ENCODE measurements at regions not wholly inside any gene's neighbourhood (a gene's known extent, or its start where the extent isn't known, plus 50 kb on each side); places are given as distances from the start of the nearest gene placed in this dataset.

GRCh38 chr17:31704483-31704882, 154.6 kb downstream of the COPRS start:
- TF ChIP-seq CTCF (IDR thresholded peaks at IDR 0.05; ENCODE audit: unreplicated experiment) = no peak
- H3K9me3 Mint-ChIP-seq (ENCODE audit: unreplicated experiment) = no peaks in the 10 kb centered on the region
- peaks cover 2% of the 10 kb centered on the region for H3K27me3 Mint-ChIP-seq (ENCODE audit: unreplicated experiment)
- H3K27ac Mint-ChIP-seq (ENCODE audit: unreplicated experiment) = no peak overlapping the region
- H3K4me1 Mint-ChIP-seq (ENCODE audit: unreplicated experiment) = no peaks in the 10 kb centered on the region
- no peak for DNase-seq (ENCODE audit: low spot score)
- no peaks in the 10 kb centered on the region for H3K36me3 Mint-ChIP-seq (ENCODE audit: low read depth, unreplicated experiment)
- no peak overlapping the region for H3K4me3 Mint-ChIP-seq (ENCODE audit: unreplicated experiment)

- TF ChIP-seq CTCF (IDR thresholded peaks at IDR 0.05; ENCODE audit: unreplicated experiment) = no peak
- no peaks in the 10 kb centered on the region for H3K36me3 Mint-ChIP-seq (ENCODE audit: low read depth, unreplicated experiment)
- H3K27ac Mint-ChIP-seq (ENCODE audit: unreplicated experiment) = no peak overlapping the region
- no peak for DNase-seq (ENCODE audit: low spot score)
- no peak overlapping the region for H3K4me3 Mint-ChIP-seq (ENCODE audit: unreplicated experiment)
- no peaks in the 10 kb centered on the region for H3K9me3 Mint-ChIP-seq (ENCODE audit: unreplicated experiment)
- no peaks in the 10 kb centered on the region for H3K27me3 Mint-ChIP-seq (ENCODE audit: unreplicated experiment)
- no peaks in the 10 kb centered on the region for H3K4me1 Mint-ChIP-seq (ENCODE audit: unreplicated experiment)
These were observed 157.0 kb downstream of the COPRS start for GRCh38 chr17:31702041-31702440.

- H3K36me3 Mint-ChIP-seq (ENCODE audit: low read depth, unreplicated experiment) = no peaks in the 10 kb centered on the region
- no peak overlapping the region for H3K4me3 Mint-ChIP-seq (ENCODE audit: unreplicated experiment)
- no peaks in the 10 kb centered on the region for H3K27me3 Mint-ChIP-seq (ENCODE audit: unreplicated experiment)
- H3K4me1 Mint-ChIP-seq (ENCODE audit: unreplicated experiment) = no peaks in the 10 kb centered on the region
- TF ChIP-seq CTCF (IDR thresholded peaks at IDR 0.05; ENCODE audit: unreplicated experiment) = no peak
- no peak for DNase-seq (ENCODE audit: low spot score)
- H3K9me3 Mint-ChIP-seq (ENCODE audit: unreplicated experiment) = no peaks in the 10 kb centered on the region
- no peak overlapping the region for H3K27ac Mint-ChIP-seq (ENCODE audit: unreplicated experiment)
These were observed 158.1 kb downstream of the COPRS start for GRCh38 chr17:31700973-31701372.

- Mint-ChIP-seq H3K4me1 (ENCODE audit: unreplicated experiment) (no peaks in the 10 kb centered on the region), H3K4me3 (ENCODE audit: unreplicated experiment) (no peak overlapping the region), H3K27me3 (ENCODE audit: unreplicated experiment) (no peaks in the 10 kb centered on the region), H3K27ac (ENCODE audit: unreplicated experiment) (no peak overlapping the region), H3K36me3 (ENCODE audit: low read depth, unreplicated experiment) (no peaks in the 10 kb centered on the region), H3K9me3 (ENCODE audit: unreplicated experiment) (no peaks in the 10 kb centered on the region)
- no peak for TF ChIP-seq CTCF (IDR thresholded peaks at IDR 0.05; ENCODE audit: unreplicated experiment)
- no peak for DNase-seq (ENCODE audit: low spot score)
These were observed 159.2 kb downstream of the COPRS start for GRCh38 chr17:31699886-31700285.

GRCh38 chr17:31699281-31699680, 159.8 kb downstream of the COPRS start:
- Mint-ChIP-seq H3K27me3 (ENCODE audit: unreplicated experiment) (no peaks in the 10 kb centered on the region), H3K4me3 (ENCODE audit: unreplicated experiment) (no peak overlapping the region), H3K9me3 (ENCODE audit: unreplicated experiment) (no peaks in the 10 kb centered on the region), H3K27ac (ENCODE audit: unreplicated experiment) (no peak overlapping the region), H3K4me1 (ENCODE audit: unreplicated experiment) (no peaks in the 10 kb centered on the region), H3K36me3 (ENCODE audit: low read depth, unreplicated experiment) (no peaks in the 10 kb centered on the region)
- TF ChIP-seq CTCF (IDR thresholded peaks at IDR 0.05; ENCODE audit: unreplicated experiment) = no peak
- DNase-seq (ENCODE audit: low spot score) = no peak
